IMR-90 (cell line): ENCODE measurements at regions not wholly inside any gene's neighbourhood (a gene's known extent, or its start where the extent isn't known, plus 50 kb on each side); places are given as distances from the start of the nearest gene placed in this dataset.

Experiments used
- ATAC-seq: fragments of 200-7000 bp; cut with Tn5 transposase; 2 replicates; pipeline ENCODE4 v1.9.1; 2020; ENCODE audit warnings: low read depth, mild to moderate bottlenecking, moderate library complexity
- BruUV-seq: library from RNA; stranded (reverse); fragments of 400-500 nt; replicated peaks from 2 replicates; lab custom pipeline; 2021; lab: Mats Ljungman, UMichigan
- CTCF ChIA-PET: fragments of 300-600 bp; formaldehyde crosslinking; extraction: SDS; loops from one replicate; lab custom pipeline; 2021; ENCODE audit warnings: antibody characterized with exemption; lab: Yijun Ruan, JAX
- POLR2A ChIA-PET: fragments of 300-600 bp; sonication (Branson Sonifier 250); formaldehyde crosslinking; loops from one replicate; lab custom pipeline; 2022; ENCODE audit warnings: antibody characterized with exemption; ENCODE audit not compliant: unreplicated experiment; lab: Charles Lee
- DNase-seq: peaks from one replicate; pipeline ENCODE4 v3.0.0; 2013
- H2AFZ ChIP-seq: replicated peaks from 2 replicates; pipeline ENCODE3; 2013; ENCODE audit warnings: low read length, mild to moderate bottlenecking; ENCODE audit not compliant: poor library complexity
- H2AK5ac ChIP-seq: 2 replicates; pipeline ENCODE4 v1.6.1; 2013; ENCODE audit warnings: low read depth, low read length, inconsistent platforms
- H2AK9ac ChIP-seq: replicated peaks from 2 replicates; pipeline ENCODE3; 2013; ENCODE audit warnings: mild to moderate bottlenecking, low read depth, low read length, moderate library complexity; ENCODE audit not compliant: poor library complexity
- H2BK120ac ChIP-seq: 2 replicates; pipeline ENCODE4 v1.6.1; 2013; ENCODE audit warnings: low read depth, low read length, inconsistent platforms
- H2BK15ac ChIP-seq: 3 replicates; pipeline ENCODE4 v1.6.1; 2013; ENCODE audit warnings: low read depth, low read length, inconsistent platforms
- H2BK20ac ChIP-seq: 2 replicates; pipeline ENCODE4 v1.6.1; 2013; ENCODE audit warnings: low read depth, mild to moderate bottlenecking, inconsistent platforms, low read length, moderate library complexity
- H2BK5ac ChIP-seq: 2 replicates; pipeline ENCODE4 v1.6.1; 2013; ENCODE audit warnings: mild to moderate bottlenecking, low read depth, low read length, inconsistent platforms; ENCODE audit not compliant: poor library complexity, severe bottlenecking
- H3K14ac ChIP-seq: replicated peaks from 2 replicates; pipeline ENCODE4 v1.6.1; 2013; ENCODE audit warnings: low read depth, low read length, inconsistent platforms
- H3K18ac ChIP-seq: 2 replicates; pipeline ENCODE4 v1.6.1; 2013; ENCODE audit warnings: low read depth, low read length, control low read depth
- H3K23ac ChIP-seq: 2 replicates; pipeline ENCODE4 v1.6.1; 2013; ENCODE audit warnings: low read depth, low read length, inconsistent platforms
- H3K27ac ChIP-seq: 2 replicates; pipeline ENCODE4 v1.5.1; 2013; ENCODE audit warnings: mild to moderate bottlenecking, control low read depth, low read length; ENCODE audit not compliant: insufficient read depth
- H3K27me3 ChIP-seq: 2 replicates; pipeline ENCODE4 v1.6.1; 2013; ENCODE audit warnings: low read length; ENCODE audit not compliant: control insufficient read depth, insufficient read depth
- H3K36me3 ChIP-seq: 2 replicates; pipeline ENCODE4 v1.6.1; 2013; ENCODE audit warnings: low read length, mixed read lengths; ENCODE audit not compliant: control insufficient read depth, insufficient read depth
- H3K4ac ChIP-seq: 2 replicates; pipeline ENCODE4 v1.6.1; 2013; ENCODE audit warnings: low read depth, low read length, inconsistent platforms
- H3K4me1 ChIP-seq: 2 replicates; pipeline ENCODE4 v1.6.1; 2013; ENCODE audit warnings: low read length, mixed read lengths; ENCODE audit not compliant: control insufficient read depth, insufficient read depth
- H3K4me2 ChIP-seq: 2 replicates; pipeline ENCODE4 v1.6.1; 2013; ENCODE audit warnings: low read depth, mild to moderate bottlenecking, control low read depth, low read length, moderate library complexity
- H3K4me3 ChIP-seq: 2 replicates; pipeline ENCODE4 v1.5.1; 2013; ENCODE audit warnings: low read depth, mild to moderate bottlenecking, control low read depth, low read length, moderate library complexity; ENCODE audit not compliant: insufficient read depth
- H3K56ac ChIP-seq: 2 replicates; pipeline ENCODE4 v1.6.1; 2013; ENCODE audit warnings: low read length, inconsistent platforms; ENCODE audit not compliant: insufficient read depth; ENCODE audit errors: extremely low read depth
- H3K79me1 ChIP-seq, 2 experiments: 2 replicates each; pipeline ENCODE4 v1.6.1; 2013; ENCODE audit warnings: low read length in 2 of 2, inconsistent platforms in 1 of 2, low read depth in 1 of 2
- H3K9ac ChIP-seq: 2 replicates; pipeline ENCODE4 v1.6.1; 2013; ENCODE audit warnings: low read depth, low read length, control low read depth
- H3K9me1 ChIP-seq: 2 replicates; pipeline ENCODE4 v1.6.1; 2013; ENCODE audit warnings: low read length, inconsistent platforms; ENCODE audit not compliant: insufficient read depth
- H3K9me3 ChIP-seq: 2 replicates; pipeline ENCODE4 v1.6.1; 2013; ENCODE audit warnings: low read length; ENCODE audit not compliant: control insufficient read depth, insufficient read depth
- H4K20me1 ChIP-seq: 2 replicates; pipeline ENCODE4 v1.6.1; 2013; ENCODE audit warnings: low read length, inconsistent platforms; ENCODE audit not compliant: insufficient read depth
- H4K5ac ChIP-seq: 2 replicates; pipeline ENCODE4 v1.6.1; 2013; ENCODE audit warnings: mild to moderate bottlenecking, low read depth, low read length, control low read depth
- H4K8ac ChIP-seq, 2 experiments: 2 replicates each; pipeline ENCODE4 v1.6.1; 2013; ENCODE audit warnings: low read depth in 2 of 2, low read length in 2 of 2, control low read depth in 1 of 2, inconsistent platforms in 1 of 2
- H4K91ac ChIP-seq: 2 replicates; pipeline ENCODE4 v1.6.1; 2013; ENCODE audit warnings: low read depth, low read length, inconsistent platforms; ENCODE audit not compliant: insufficient read depth
- BHLHE40 ChIP-seq: fragments of 150-350 bp; IDR thresholded peaks from 2 replicates; pipeline ENCODE4 v1.6.1; 2016; ENCODE audit warnings: mild to moderate bottlenecking, low read depth, low read length
- CEBPB ChIP-seq: IDR thresholded peaks from 2 replicates; pipeline ENCODE4 v1.6.1; 2012; ENCODE audit warnings: low read depth, low read length, improper control_type of control experiment
- CHD1 ChIP-seq: IDR thresholded peaks from 2 replicates; pipeline ENCODE4 v1.6.1; 2012; ENCODE audit warnings: low read depth, low read length, improper control_type of control experiment
- FOS ChIP-seq: fragments of 150-350 bp; IDR thresholded peaks from 2 replicates; pipeline ENCODE4 v1.6.1; 2016; ENCODE audit warnings: low read depth, low read length
- MAFK ChIP-seq: IDR thresholded peaks from 2 replicates; pipeline ENCODE4 v1.6.1; 2012; ENCODE audit warnings: low read depth, low read length, improper control_type of control experiment
- MAZ ChIP-seq: IDR thresholded peaks from 2 replicates; pipeline ENCODE4 v1.6.1; 2012; ENCODE audit warnings: low read depth, mild to moderate bottlenecking, low read length, improper control_type of control experiment, moderate library complexity, borderline replicate concordance
- MXI1 ChIP-seq: IDR thresholded peaks from 2 replicates; pipeline ENCODE4 v1.6.1; 2012; ENCODE audit warnings: low read depth, mild to moderate bottlenecking, low read length, moderate library complexity, borderline replicate concordance
- NFE2L2 ChIP-seq: fragments of 150-350 bp; IDR thresholded peaks from 2 replicates; pipeline ENCODE4 v1.6.1; 2016; ENCODE audit warnings: low read depth, mild to moderate bottlenecking, low read length
- POLR2A ChIP-seq: IDR thresholded peaks from 2 replicates; pipeline ENCODE4 v1.6.1; 2012; ENCODE audit warnings: mild to moderate bottlenecking, low read depth, low read length
- RAD21 ChIP-seq: IDR thresholded peaks from 2 replicates; pipeline ENCODE4 v1.6.1; 2012; ENCODE audit warnings: low read length, improper control_type of control experiment
- RCOR1 ChIP-seq: IDR thresholded peaks from 2 replicates; pipeline ENCODE4 v1.6.1; 2012; ENCODE audit warnings: mild to moderate bottlenecking, low read length, improper control_type of control experiment; ENCODE audit not compliant: insufficient replicate concordance
- RFX5 ChIP-seq: IDR thresholded peaks from 2 replicates; pipeline ENCODE4 v1.8.0; 2012; ENCODE audit warnings: low read depth, mild to moderate bottlenecking, low read length, moderate library complexity
- SMC3 ChIP-seq: fragments of 150-350 bp; IDR thresholded peaks from 2 replicates; pipeline ENCODE4 v1.6.1; 2016; ENCODE audit warnings: low read depth, mild to moderate bottlenecking, antibody characterized with exemption, low read length, moderate library complexity
- WGBS, 2 experiments: methylation state at CpG; one replicate each; pipeline versions ENCODE4 v1.1.5 to v1.1.7; 2013; ENCODE audit warnings: missing lambda C conversion rate in 2 of 2; ENCODE audit not compliant: insufficient read length in 1 of 2; ENCODE audit errors: extremely low coverage in 2 of 2; 5-methylcytosine and 5-hydroxymethylcytosine counted together
- dilution Hi-C: fragments of 300-500 bp; cut with HindIII; formaldehyde crosslinking; loops from one replicate; pipeline ENCODE4 v1.14.3; 2018; ENCODE audit warnings: low sequenced_read_pairs; ENCODE audit not compliant: unreplicated experiment
- in situ Hi-C: fragments of 300-500 bp; cut with MboI; formaldehyde crosslinking; loops from 3 replicates; pipeline ENCODE4 v1.14.3; 2019; ENCODE audit warnings: low sequenced_read_pairs, inconsistent platforms, mixed read lengths
- intact Hi-C: fragments of 100-400 bp; cut with micrococcal nuclease; formaldehyde crosslinking; loops from 2 replicates; pipeline ENCODE4 v1.10.0; 2022
- TF ChIP-seq, protein P1 (sequence below): fragments of 150-350 bp; IDR thresholded peaks from 2 replicates; pipeline ENCODE4 v1.6.1; 2017; ENCODE audit warnings: mild to moderate bottlenecking, antibody characterized with exemption, low read length, low read depth
- TF ChIP-seq, protein P2 (sequence below): fragments of 150-350 bp; IDR thresholded peaks from 2 replicates; pipeline ENCODE4 v1.6.1; 2016; ENCODE audit warnings: low read depth, mild to moderate bottlenecking, low read length, moderate library complexity, borderline replicate concordance
- TF ChIP-seq, protein P3 (sequence below): conservative IDR thresholded peaks from 2 replicates; pipeline ENCODE4 v1.5.1; 2012; ENCODE audit warnings: mild to moderate bottlenecking, low read depth, low read length, improper control_type of control experiment

DNA sequence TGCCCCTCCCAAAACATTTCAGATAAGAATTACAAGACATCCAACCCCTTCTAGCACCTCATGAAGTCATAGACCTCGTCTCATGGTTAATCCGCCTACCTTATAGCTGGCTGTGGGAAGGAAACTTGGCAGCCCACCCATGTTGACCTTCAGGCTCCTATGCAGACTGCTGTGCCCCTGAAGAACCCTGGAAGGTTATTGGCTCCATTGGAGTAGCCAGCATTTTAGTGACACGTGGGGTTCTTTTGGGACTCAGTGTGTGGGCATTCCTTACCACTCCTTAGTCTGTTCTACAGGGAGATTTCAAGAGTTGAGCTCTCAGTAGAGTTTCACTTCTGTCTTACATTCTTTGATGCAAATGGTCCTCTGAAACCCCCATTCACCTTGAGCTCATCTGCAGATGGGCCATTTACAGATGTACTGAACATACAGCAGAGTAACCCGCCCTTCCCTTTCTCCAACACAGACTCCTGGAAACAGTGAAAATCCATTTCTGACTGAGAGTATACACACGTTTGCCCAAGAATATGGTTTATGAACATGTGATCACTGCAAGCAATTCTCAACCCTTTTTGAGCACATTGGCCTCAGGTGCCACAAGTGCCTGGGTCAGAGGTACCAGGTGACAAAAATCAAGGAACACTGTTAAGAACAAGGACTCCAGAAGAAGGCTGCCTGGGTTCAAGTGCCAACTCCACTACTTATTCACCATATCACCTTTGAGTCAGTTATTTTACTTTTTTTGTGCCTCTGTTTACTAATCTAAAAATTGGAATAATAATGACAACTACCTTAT is 54.0 kb upstream of the HECW1 start:
- no peak overlapping the region for H3K9ac ChIP-seq
- no peaks in the 10 kb centered on the region for H3K9me1 ChIP-seq
- no peak overlapping the region for H2BK20ac ChIP-seq
- H2AFZ ChIP-seq = no peak overlapping the region
- in situ Hi-C loops = no loop called here
- H3K9me3 ChIP-seq = no peaks in the 10 kb centered on the region
- no TSS peak for BruUV-seq
- H3K79me1 ChIP-seq = no peaks in the 10 kb centered on the region
- ChIA-PET POLR2A (no interaction called here), CTCF (no interaction called here)
- H3K36me3 ChIP-seq = no peaks in the 10 kb centered on the region
- no peak for TF ChIP-seq RAD21
- TF ChIP-seq MXI1 = no peak
- no peak for TF ChIP-seq FOS
- no peak for TF ChIP-seq MAZ
- TF ChIP-seq BHLHE40 = no peak
- TF ChIP-seq, protein P1, sequence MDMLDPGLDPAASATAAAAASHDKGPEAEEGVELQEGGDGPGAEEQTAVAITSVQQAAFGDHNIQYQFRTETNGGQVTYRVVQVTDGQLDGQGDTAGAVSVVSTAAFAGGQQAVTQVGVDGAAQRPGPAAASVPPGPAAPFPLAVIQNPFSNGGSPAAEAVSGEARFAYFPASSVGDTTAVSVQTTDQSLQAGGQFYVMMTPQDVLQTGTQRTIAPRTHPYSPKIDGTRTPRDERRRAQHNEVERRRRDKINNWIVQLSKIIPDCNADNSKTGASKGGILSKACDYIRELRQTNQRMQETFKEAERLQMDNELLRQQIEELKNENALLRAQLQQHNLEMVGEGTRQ = no peak
- TF ChIP-seq RCOR1 = no peak
- TF ChIP-seq MAFK = no peak
- TF ChIP-seq, protein P2, sequence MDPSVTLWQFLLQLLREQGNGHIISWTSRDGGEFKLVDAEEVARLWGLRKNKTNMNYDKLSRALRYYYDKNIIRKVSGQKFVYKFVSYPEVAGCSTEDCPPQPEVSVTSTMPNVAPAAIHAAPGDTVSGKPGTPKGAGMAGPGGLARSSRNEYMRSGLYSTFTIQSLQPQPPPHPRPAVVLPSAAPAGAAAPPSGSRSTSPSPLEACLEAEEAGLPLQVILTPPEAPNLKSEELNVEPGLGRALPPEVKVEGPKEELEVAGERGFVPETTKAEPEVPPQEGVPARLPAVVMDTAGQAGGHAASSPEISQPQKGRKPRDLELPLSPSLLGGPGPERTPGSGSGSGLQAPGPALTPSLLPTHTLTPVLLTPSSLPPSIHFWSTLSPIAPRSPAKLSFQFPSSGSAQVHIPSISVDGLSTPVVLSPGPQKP = no peak
- no peak for TF ChIP-seq CEBPB
- TF ChIP-seq SMC3 = no peak
- no peak for TF ChIP-seq CHD1
- no peak for TF ChIP-seq RFX5
- no peak for TF ChIP-seq NFE2L2
- TF ChIP-seq, protein P3, sequence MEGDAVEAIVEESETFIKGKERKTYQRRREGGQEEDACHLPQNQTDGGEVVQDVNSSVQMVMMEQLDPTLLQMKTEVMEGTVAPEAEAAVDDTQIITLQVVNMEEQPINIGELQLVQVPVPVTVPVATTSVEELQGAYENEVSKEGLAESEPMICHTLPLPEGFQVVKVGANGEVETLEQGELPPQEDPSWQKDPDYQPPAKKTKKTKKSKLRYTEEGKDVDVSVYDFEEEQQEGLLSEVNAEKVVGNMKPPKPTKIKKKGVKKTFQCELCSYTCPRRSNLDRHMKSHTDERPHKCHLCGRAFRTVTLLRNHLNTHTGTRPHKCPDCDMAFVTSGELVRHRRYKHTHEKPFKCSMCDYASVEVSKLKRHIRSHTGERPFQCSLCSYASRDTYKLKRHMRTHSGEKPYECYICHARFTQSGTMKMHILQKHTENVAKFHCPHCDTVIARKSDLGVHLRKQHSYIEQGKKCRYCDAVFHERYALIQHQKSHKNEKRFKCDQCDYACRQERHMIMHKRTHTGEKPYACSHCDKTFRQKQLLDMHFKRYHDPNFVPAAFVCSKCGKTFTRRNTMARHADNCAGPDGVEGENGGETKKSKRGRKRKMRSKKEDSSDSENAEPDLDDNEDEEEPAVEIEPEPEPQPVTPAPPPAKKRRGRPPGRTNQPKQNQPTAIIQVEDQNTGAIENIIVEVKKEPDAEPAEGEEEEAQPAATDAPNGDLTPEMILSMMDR = no peak
- TF ChIP-seq POLR2A = no peak
- no peak overlapping the region for H2BK5ac ChIP-seq
- no peak overlapping the region for H3K23ac ChIP-seq
- H3K56ac ChIP-seq = no peak overlapping the region
- no peak for ATAC-seq
- no peak overlapping the region for H3K4me3 ChIP-seq
- H3K18ac ChIP-seq = no peak overlapping the region
- H3K4ac ChIP-seq = no peak overlapping the region
- no peak overlapping the region for H2AK9ac ChIP-seq
- H4K91ac ChIP-seq = no peak overlapping the region
- DNase-seq = no peak
- no peak overlapping the region for H2AK5ac ChIP-seq
- dilution Hi-C loops = no loop called here
- H2BK15ac ChIP-seq = no peak overlapping the region
- H4K20me1 ChIP-seq = no peaks in the 10 kb centered on the region
- H4K8ac ChIP-seq = no peak overlapping the region
- H3K14ac ChIP-seq = no peak overlapping the region
- no peak overlapping the region for H4K5ac ChIP-seq
- intact Hi-C loops = no loop called here
- H3K4me2 ChIP-seq = no peak overlapping the region
- H3K4me1 ChIP-seq = no peaks in the 10 kb centered on the region
- no CpG with 5 or more reads among the region's 5 CpGs for WGBS, 2 experiments
- H3K27me3 ChIP-seq = peaks cover 7% of the 10 kb centered on the region; the same call in 1 of the 2 replicates
- no peak overlapping the region for H2BK120ac ChIP-seq
- no peak overlapping the region for H3K27ac ChIP-seq
